Heart left ventricle (tissue), 13 donors: ENCODE measurements at regions not wholly inside any gene's neighbourhood (a gene's known extent, or its start where the extent isn't known, plus 50 kb on each side); places are given as distances from the start of the nearest gene placed in this dataset.

Experiments
- POLR2A ChIP-seq, 2 donors: fragments of 450-650 bp; IDR thresholded peaks; one replicate each; pipeline ENCODE4 v1.6.1; 2017; ENCODE audit warnings: antibody characterized with exemption in 2 of 2, mild to moderate bottlenecking in 2 of 2, moderate library complexity in 2 of 2
- TF ChIP-seq, protein P1 (sequence below), 12 donors: fragments of 200-600 bp; sonication (generic) in 4 of 12; IDR thresholded peaks; one replicate each; pipeline versions ENCODE4 v1.5.0 to v1.8.0; 2018 to 2022; ENCODE audit warnings: antibody characterized with exemption in 12 of 12, mild to moderate bottlenecking in 5 of 12
- donor health status: ischemic (EF 13 %, LVEDD 7.1; RV severe dilation, severe dysfunction).
- donor health status: DM: no; HTN: yes; CAD: no.
- donor health status: DM: no; HTN: no; CAD: no.
- donor health status: ischemic (EF 25% LVEDD 6.9; RV normal size, moderate dysfunction).
- donor health status: ischemic (EF 25% LVEDD 5.7; RV mildly dilated, moderate dysfunction).
- donor health status: ischemic (EF 35%, LVEDD 5.7; RV mildly dilated, moderate dysfunction).
- donor health status: nonischemic (EF 11% LVEDD 7.7; RV severe dilation, severe dysfunction).
- donor health status: DM: yes; HTN: yes; CAD: no.
- donor health status: PGD.
- donor health status: ischemic (EF 29% LVEDD 5.4; RV normal size, mild dysfunction).
- donor health status: nonischemic (EF 23%, LVEDD 6.1; RV moderate dilation, normal function).

DNA sequence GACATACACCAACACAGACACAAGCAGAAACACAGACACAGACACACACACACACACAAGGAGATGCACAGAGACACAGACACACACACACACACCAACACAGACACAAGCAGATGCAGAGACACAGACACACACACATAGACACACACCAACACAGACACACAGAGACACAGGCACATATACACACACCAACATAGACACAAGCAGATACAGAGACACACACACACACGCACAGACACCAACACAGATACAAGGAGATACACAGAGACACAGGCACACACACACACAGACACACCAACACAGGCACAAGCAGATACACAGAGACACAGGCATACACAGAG lies 347.2 kb upstream of the KLF6 start:
- TF ChIP-seq, protein P1, sequence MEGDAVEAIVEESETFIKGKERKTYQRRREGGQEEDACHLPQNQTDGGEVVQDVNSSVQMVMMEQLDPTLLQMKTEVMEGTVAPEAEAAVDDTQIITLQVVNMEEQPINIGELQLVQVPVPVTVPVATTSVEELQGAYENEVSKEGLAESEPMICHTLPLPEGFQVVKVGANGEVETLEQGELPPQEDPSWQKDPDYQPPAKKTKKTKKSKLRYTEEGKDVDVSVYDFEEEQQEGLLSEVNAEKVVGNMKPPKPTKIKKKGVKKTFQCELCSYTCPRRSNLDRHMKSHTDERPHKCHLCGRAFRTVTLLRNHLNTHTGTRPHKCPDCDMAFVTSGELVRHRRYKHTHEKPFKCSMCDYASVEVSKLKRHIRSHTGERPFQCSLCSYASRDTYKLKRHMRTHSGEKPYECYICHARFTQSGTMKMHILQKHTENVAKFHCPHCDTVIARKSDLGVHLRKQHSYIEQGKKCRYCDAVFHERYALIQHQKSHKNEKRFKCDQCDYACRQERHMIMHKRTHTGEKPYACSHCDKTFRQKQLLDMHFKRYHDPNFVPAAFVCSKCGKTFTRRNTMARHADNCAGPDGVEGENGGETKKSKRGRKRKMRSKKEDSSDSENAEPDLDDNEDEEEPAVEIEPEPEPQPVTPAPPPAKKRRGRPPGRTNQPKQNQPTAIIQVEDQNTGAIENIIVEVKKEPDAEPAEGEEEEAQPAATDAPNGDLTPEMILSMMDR (IDR thresholded peaks at IDR 0.05) = no peak
- TF ChIP-seq POLR2A (IDR thresholded peaks at IDR 0.05) = no peak
